HEK293 (cell line): ENCODE measurements at regions not wholly inside any gene's neighbourhood (a gene's known extent, or its start where the extent isn't known, plus 50 kb on each side); places are given as distances from the start of the nearest gene placed in this dataset.

ENCODE experiments used
- CTCF ChIA-PET: fragments of 350-600 bp; formaldehyde crosslinking; extraction: SDS; loops from one replicate; lab custom pipeline; 2021; ENCODE audit warnings: antibody characterized with exemption; lab: Yijun Ruan, JAX
- POLR2A ChIA-PET: fragments of 300-600 bp; formaldehyde crosslinking; extraction: SDS; loops from one replicate; lab custom pipeline; 2020; ENCODE audit warnings: antibody characterized with exemption, inconsistent platforms; lab: Yijun Ruan, JAX
- H3K27ac ChIP-seq: fragments of 200-500 bp; sonication (Bioruptor generic); 2 replicates; pipeline ENCODE4 v1.5.1; 2014; ENCODE audit warnings: low read depth, low read length, control low read depth, inconsistent platforms; ENCODE audit errors: extremely low read depth
- H3K36me3 ChIP-seq, 2 experiments: fragments of 200-500 bp in 1 of 2; sonication (Bioruptor generic) in 1 of 2; 1 replicate in 1 of 2; 2 replicates in 1 of 2; pipeline ENCODE4 v1.5.1; 2014 to 2017; ENCODE audit warnings: inconsistent platforms in 2 of 2, low read length in 2 of 2; ENCODE audit not compliant: control insufficient read depth in 2 of 2, insufficient read depth in 1 of 2
- H3K4me1 ChIP-seq: fragments of 200-500 bp; sonication (Bioruptor generic); 2 replicates; pipeline ENCODE4 v1.5.1; 2014; ENCODE audit warnings: mild to moderate bottlenecking, low read length, inconsistent platforms; ENCODE audit not compliant: control insufficient read depth, insufficient read depth
- H3K4me3 ChIP-seq: 2 replicates; pipeline ENCODE4 v1.5.1; 2011; ENCODE audit warnings: low read depth, mild to moderate bottlenecking, control low read depth, low read length, moderate library complexity
- H3K9me3 ChIP-seq: fragments of 200-500 bp; sonication (Bioruptor generic); 2 replicates; pipeline ENCODE4 v1.5.1; 2014; ENCODE audit warnings: low read depth, low read length, inconsistent platforms; ENCODE audit not compliant: control insufficient read depth, insufficient read depth
- HOXC10 ChIP-seq: sonication (generic); formaldehyde crosslinking; IDR thresholded peaks from 2 replicates; pipeline ENCODE4 v1.8.1; 2023; ENCODE audit warnings: mild to moderate bottlenecking, missing genetic modification reagents
- PRDM10 ChIP-seq: fragments of 450-650 bp; formaldehyde crosslinking; IDR thresholded peaks from 2 replicates; pipeline ENCODE4 v1.5.1; 2016; ENCODE audit warnings: missing biosample characterization, missing genetic modification characterization
- PRDM4 ChIP-seq: fragments of 450-650 bp; formaldehyde crosslinking; IDR thresholded peaks from 2 replicates; pipeline ENCODE4 v1.5.1; 2017; ENCODE audit warnings: missing biosample characterization, missing genetic modification characterization
- TRIM28 ChIP-seq: IDR thresholded peaks from 2 replicates; pipeline ENCODE4 v1.6.1; 2011; ENCODE audit warnings: low read length, control low read depth, borderline replicate concordance
- WT1 ChIP-seq: fragments of 450-650 bp; formaldehyde crosslinking; IDR thresholded peaks from 2 replicates; pipeline ENCODE4 v1.5.1; 2016; ENCODE audit warnings: missing biosample characterization, missing genetic modification characterization
- ZBTB48 ChIP-seq: fragments of 450-650 bp; formaldehyde crosslinking; IDR thresholded peaks from 2 replicates; pipeline ENCODE4 v1.5.1; 2016; ENCODE audit warnings: missing biosample characterization, missing genetic modification characterization
- ZBTB49 ChIP-seq: fragments of 450-650 bp; formaldehyde crosslinking; IDR thresholded peaks from 2 replicates; pipeline ENCODE4 v1.5.1; 2016; ENCODE audit warnings: missing biosample characterization, missing genetic modification characterization, low read depth
- ZNF132 ChIP-seq: fragments of 450-650 bp; formaldehyde crosslinking; IDR thresholded peaks from 2 replicates; pipeline ENCODE4 v1.5.1; 2017; ENCODE audit warnings: missing biosample characterization, missing genetic modification characterization, borderline replicate concordance
- ZNF148 ChIP-seq: fragments of 450-650 bp; formaldehyde crosslinking; IDR thresholded peaks from 2 replicates; pipeline ENCODE4 v1.5.0; 2017; ENCODE audit warnings: missing biosample characterization, missing genetic modification characterization, borderline replicate concordance
- ZNF175 ChIP-seq: fragments of 450-650 bp; formaldehyde crosslinking; IDR thresholded peaks from 2 replicates; pipeline ENCODE4 v1.5.1; 2016; ENCODE audit warnings: missing biosample characterization, missing genetic modification characterization
- ZNF362 ChIP-seq: fragments of 450-650 bp; formaldehyde crosslinking; IDR thresholded peaks from 2 replicates; pipeline ENCODE4 v1.5.1; 2016; ENCODE audit warnings: missing biosample characterization, missing genetic modification characterization
- ZNF639 ChIP-seq: fragments of 450-650 bp; formaldehyde crosslinking; IDR thresholded peaks from 2 replicates; pipeline ENCODE4 v1.5.1; 2016; ENCODE audit warnings: missing biosample characterization, missing genetic modification characterization
- ZNF692 ChIP-seq: fragments of 450-650 bp; formaldehyde crosslinking; IDR thresholded peaks from 2 replicates; pipeline ENCODE4 v1.5.1; 2016; ENCODE audit warnings: missing biosample characterization, missing genetic modification characterization
- ZNF776 ChIP-seq: fragments of 450-650 bp; formaldehyde crosslinking; IDR thresholded peaks from 2 replicates; pipeline ENCODE4 v1.5.0; 2017; ENCODE audit warnings: missing biosample characterization, missing genetic modification characterization, borderline replicate concordance
- ZXDB ChIP-seq: fragments of 450-650 bp; formaldehyde crosslinking; IDR thresholded peaks from 2 replicates; pipeline ENCODE4 v1.5.1; 2016; ENCODE audit warnings: missing biosample characterization, missing genetic modification characterization

- H3K9me3 ChIP-seq, result no peaks in the 10 kb centered on the region
- no peak overlapping the region for H3K4me3 ChIP-seq
- H3K36me3 ChIP-seq, result no peaks in the 10 kb centered on the region
- TF ChIP-seq WT1 (tag by site-specific recombination) (no peak), ZNF362 (tag by site-specific recombination) (no peak), TRIM28 (no peak), PRDM4 (tag by site-specific recombination) (no peak), ZNF132 (tag by site-specific recombination) (no peak), ZBTB49 (tag by site-specific recombination) (no peak), ZNF692 (tag by site-specific recombination) (no peak), PRDM10 (tag by site-specific recombination) (no peak), HOXC10 (CRISPR knock-in tag) (no peak), ZNF148 (tag by site-specific recombination) (no peak), ZNF776 (tag by site-specific recombination) (no peak), ZNF175 (tag by site-specific recombination) (no peak), ZNF639 (tag by site-specific recombination) (no peak), ZXDB (no peak), ZBTB48 (tag by site-specific recombination) (no peak)
- ChIA-PET POLR2A (no interaction called here), CTCF (interaction anchor here (0.6 to 0.7 kb wide), 2 partner anchors 47 to 306 kb away, joined by 3 to 4 read pairs; no protein-coding TSS in a partner anchor)
- H3K4me1 ChIP-seq, result no peaks in the 10 kb centered on the region
- no peak overlapping the region for H3K27ac ChIP-seq
These were observed 272.0 kb upstream of the HAND2 start for GRCh38 chr4:173801876-173802661.
